HG03565 (cell line): ENCODE measurements at regions not wholly inside any gene's neighbourhood (a gene's known extent, or its start where the extent isn't known, plus 50 kb on each side); places are given as distances from the start of the nearest gene placed in this dataset.
"Not testable (repeated sequence)": the region's sequence is repeated elsewhere in the genome, so short reads cannot be mapped to it uniquely, and the experiment has no call there.

Experiments
- ATAC-seq: cut with Tn5 transposase; IDR thresholded peaks from one replicate; pipeline ENCODE4 v1.9.1; 2021; ENCODE audit warnings: mild to moderate bottlenecking, moderate library complexity; ENCODE audit not compliant: unreplicated experiment

- ATAC-seq: no peak
Observed at GRCh38 chr5:57983426-57983825, 476.5 kb downstream of the PLK2 start.

GRCh38 chr5:57979671-57980070, 480.2 kb downstream of the PLK2 start:
- no peak for ATAC-seq

GRCh38 chr5:57976506-57976905, 483.4 kb downstream of the PLK2 start:
- ATAC-seq: no peak

- not testable (repeated sequence) for ATAC-seq
Observed at GRCh38 chr5:57972099-57972498, 487.8 kb downstream of the PLK2 start.

GRCh38 chr5:57960569-57960968, 478.0 kb upstream of the ACTBL2 start:
- no peak for ATAC-seq

- no peak for ATAC-seq
Observed at GRCh38 chr5:57956636-57957035, 474.0 kb upstream of the ACTBL2 start.

- ATAC-seq: no peak
Observed at GRCh38 chr5:57955511-57955910, 472.9 kb upstream of the ACTBL2 start.

GRCh38 chr5:57953792-57954191, 471.2 kb upstream of the ACTBL2 start:
- ATAC-seq: no peak

- no peak for ATAC-seq
Observed at GRCh38 chr5:57950616-57951228, 468.1 kb upstream of the ACTBL2 start.

GRCh38 chr5:57948091-57948490, 465.5 kb upstream of the ACTBL2 start:
- no peak for ATAC-seq

GRCh38 chr5:57947181-57947580, 464.6 kb upstream of the ACTBL2 start:
- ATAC-seq: no peak

- ATAC-seq: no peak
Observed at GRCh38 chr5:57940879-57941278, 458.3 kb upstream of the ACTBL2 start.

- no peak for ATAC-seq
Observed at GRCh38 chr5:57940236-57940635, 457.6 kb upstream of the ACTBL2 start.

GRCh38 chr5:57939771-57940170, 457.2 kb upstream of the ACTBL2 start:
- no peak for ATAC-seq

GRCh38 chr5:57939335-57939734, 456.7 kb upstream of the ACTBL2 start:
- ATAC-seq: no peak

GRCh38 chr5:57938174-57938557, 455.6 kb upstream of the ACTBL2 start:
- no peak for ATAC-seq

- no peak for ATAC-seq
Observed at GRCh38 chr5:57937501-57938173, 455.0 kb upstream of the ACTBL2 start.

GRCh38 chr5:57937025-57937424, 454.4 kb upstream of the ACTBL2 start:
- no peak for ATAC-seq

- no peak for ATAC-seq
Observed at GRCh38 chr5:57932761-57933160, 450.1 kb upstream of the ACTBL2 start.

- no peak for ATAC-seq
Observed at GRCh38 chr5:57931807-57932206, 449.2 kb upstream of the ACTBL2 start.

- no peak for ATAC-seq
Observed at GRCh38 chr5:57931352-57931751, 448.7 kb upstream of the ACTBL2 start.

GRCh38 chr5:57929271-57929670, 446.7 kb upstream of the ACTBL2 start:
- ATAC-seq: no peak

GRCh38 chr5:57923094-57923493, 440.5 kb upstream of the ACTBL2 start:
- not testable (repeated sequence) for ATAC-seq
